ENCODE measurements at regions not wholly inside any gene's neighbourhood (a gene's known extent, or its start where the extent isn't known, plus 50 kb on each side); places are given as distances from the start of the nearest gene placed in this dataset.

DNA sequence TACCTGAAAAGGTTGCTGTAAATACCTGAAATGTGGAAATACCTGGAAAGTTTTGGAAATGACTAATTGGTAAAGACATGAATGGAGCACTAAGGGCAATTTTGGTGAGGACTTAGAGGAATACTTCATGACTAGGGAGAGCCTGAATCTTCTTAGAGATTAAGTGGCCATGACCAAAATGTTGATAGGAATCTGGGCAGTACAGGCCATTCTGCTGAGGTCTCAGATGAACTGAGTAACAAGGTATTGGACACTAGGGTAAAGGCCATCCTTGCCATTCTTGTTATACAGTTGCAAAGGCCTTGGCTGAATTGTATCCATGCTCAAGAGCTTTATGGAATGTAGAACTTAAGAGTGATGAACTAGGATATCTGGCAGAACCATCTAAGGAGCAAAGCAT lies 742.9 kb upstream of the RAB6C start:
- H3K27ac ChIP-seq (ENCODE audit: low read length), result no peak overlapping the region
- no peaks in the 10 kb centered on the region for H3F3A ChIP-seq (ENCODE audit: insufficient read depth, low read length)
- H3K9me3 ChIP-seq (replicated peaks; ENCODE audit: insufficient read depth, low read length), result no peaks in the 10 kb centered on the region
- DNase-seq, result no peak
- TF ChIP-seq, protein P1, sequence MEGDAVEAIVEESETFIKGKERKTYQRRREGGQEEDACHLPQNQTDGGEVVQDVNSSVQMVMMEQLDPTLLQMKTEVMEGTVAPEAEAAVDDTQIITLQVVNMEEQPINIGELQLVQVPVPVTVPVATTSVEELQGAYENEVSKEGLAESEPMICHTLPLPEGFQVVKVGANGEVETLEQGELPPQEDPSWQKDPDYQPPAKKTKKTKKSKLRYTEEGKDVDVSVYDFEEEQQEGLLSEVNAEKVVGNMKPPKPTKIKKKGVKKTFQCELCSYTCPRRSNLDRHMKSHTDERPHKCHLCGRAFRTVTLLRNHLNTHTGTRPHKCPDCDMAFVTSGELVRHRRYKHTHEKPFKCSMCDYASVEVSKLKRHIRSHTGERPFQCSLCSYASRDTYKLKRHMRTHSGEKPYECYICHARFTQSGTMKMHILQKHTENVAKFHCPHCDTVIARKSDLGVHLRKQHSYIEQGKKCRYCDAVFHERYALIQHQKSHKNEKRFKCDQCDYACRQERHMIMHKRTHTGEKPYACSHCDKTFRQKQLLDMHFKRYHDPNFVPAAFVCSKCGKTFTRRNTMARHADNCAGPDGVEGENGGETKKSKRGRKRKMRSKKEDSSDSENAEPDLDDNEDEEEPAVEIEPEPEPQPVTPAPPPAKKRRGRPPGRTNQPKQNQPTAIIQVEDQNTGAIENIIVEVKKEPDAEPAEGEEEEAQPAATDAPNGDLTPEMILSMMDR (IDR thresholded peaks at IDR 0.05; ENCODE audit: low read length), result no peak
- TF ChIP-seq EZH2phosphoT487 (IDR thresholded peaks at IDR 0.05; ENCODE audit: low read length), result no peak
- TF ChIP-seq EZH2 (optimal IDR thresholded peaks at IDR 0.05; ENCODE audit: low read depth, low read length), result no peak
- no peaks in the 10 kb centered on the region for H3K27me3 ChIP-seq (replicated peaks; ENCODE audit: insufficient read depth, low read length)
- no peaks in the 10 kb centered on the region for H3K4me1 ChIP-seq (ENCODE audit: low read length)
- no peaks in the 10 kb centered on the region for H3K79me2 ChIP-seq (ENCODE audit: low read length)
- H3K36me3 ChIP-seq (replicated peaks; ENCODE audit: insufficient read depth, low read length), result no peaks in the 10 kb centered on the region
- H3K4me2 ChIP-seq (ENCODE audit: low read depth, low read length), result no peak overlapping the region
- H4K20me1 ChIP-seq (ENCODE audit: insufficient read depth, low read length), result no peaks in the 10 kb centered on the region
- H3K9ac ChIP-seq (ENCODE audit: low read length), result no peak overlapping the region
- H3K9me2 ChIP-seq (replicated peaks; ENCODE audit: insufficient read depth, low read length), result no peaks in the 10 kb centered on the region
- H3K4me3 ChIP-seq (ENCODE audit: low read length), result no peak overlapping the region
- no peak overlapping the region for H2AFZ ChIP-seq (ENCODE audit: low read length)

GRCh38 chr2:129237966-129238725 lies 741.3 kb upstream of the RAB6C start:
- TF ChIP-seq, protein P1 (IDR thresholded peaks at IDR 0.05; ENCODE audit: low read length), result no peak
- H3F3A ChIP-seq (ENCODE audit: insufficient read depth, low read length), result no peaks in the 10 kb centered on the region
- H3K27me3 ChIP-seq (replicated peaks; ENCODE audit: insufficient read depth, low read length), result no peaks in the 10 kb centered on the region
- no peak overlapping the region for H2AFZ ChIP-seq (ENCODE audit: low read length)
- H3K4me3 ChIP-seq (ENCODE audit: low read length), result no peak overlapping the region
- no peaks in the 10 kb centered on the region for H3K79me2 ChIP-seq (ENCODE audit: low read length)
- no peaks in the 10 kb centered on the region for H3K4me1 ChIP-seq (ENCODE audit: low read length)
- H4K20me1 ChIP-seq (ENCODE audit: insufficient read depth, low read length), result no peaks in the 10 kb centered on the region
- no peak overlapping the region for H3K9ac ChIP-seq (ENCODE audit: low read length)
- H3K36me3 ChIP-seq (replicated peaks; ENCODE audit: insufficient read depth, low read length), result no peaks in the 10 kb centered on the region
- no peak for DNase-seq
- H3K9me2 ChIP-seq (replicated peaks; ENCODE audit: insufficient read depth, low read length), result no peaks in the 10 kb centered on the region
- H3K4me2 ChIP-seq (ENCODE audit: low read depth, low read length), result no peak overlapping the region
- H3K9me3 ChIP-seq (replicated peaks; ENCODE audit: insufficient read depth, low read length), result no peaks in the 10 kb centered on the region
- H3K27ac ChIP-seq (ENCODE audit: low read length), result no peak overlapping the region

- no peaks in the 10 kb centered on the region for H3K4me1 ChIP-seq (ENCODE audit: low read length)
- H3K4me2 ChIP-seq (ENCODE audit: low read depth, low read length), result no peak overlapping the region
- no peak overlapping the region for H3K27ac ChIP-seq (ENCODE audit: low read length)
- H3K9me2 ChIP-seq (replicated peaks; ENCODE audit: insufficient read depth, low read length), result no peaks in the 10 kb centered on the region
- no peaks in the 10 kb centered on the region for H3K27me3 ChIP-seq (replicated peaks; ENCODE audit: insufficient read depth, low read length)
- no peak overlapping the region for H2AFZ ChIP-seq (ENCODE audit: low read length)
- no peak overlapping the region for H3K9ac ChIP-seq (ENCODE audit: low read length)
- no peaks in the 10 kb centered on the region for H3K36me3 ChIP-seq (replicated peaks; ENCODE audit: insufficient read depth, low read length)
- no peaks in the 10 kb centered on the region for H3F3A ChIP-seq (ENCODE audit: insufficient read depth, low read length)
- no peaks in the 10 kb centered on the region for H4K20me1 ChIP-seq (ENCODE audit: insufficient read depth, low read length)
- H3K4me3 ChIP-seq (ENCODE audit: low read length), result no peak overlapping the region
- no peak for TF ChIP-seq EZH2phosphoT487 (IDR thresholded peaks at IDR 0.05; ENCODE audit: low read length)
- TF ChIP-seq EZH2 (optimal IDR thresholded peaks at IDR 0.05; ENCODE audit: low read depth, low read length), result no peak
- TF ChIP-seq, protein P1 (IDR thresholded peaks at IDR 0.05; ENCODE audit: low read length), result no peak
- H3K79me2 ChIP-seq (ENCODE audit: low read length), result no peaks in the 10 kb centered on the region
- no peak for DNase-seq
- H3K9me3 ChIP-seq (replicated peaks; ENCODE audit: insufficient read depth, low read length), result no peaks in the 10 kb centered on the region
Observed at GRCh38 chr2:129239141-129239540, 740.3 kb upstream of the RAB6C start.
